Trophoblast cell (in vitro differentiated cells and primary cell): ENCODE measurements at regions not wholly inside any gene's neighbourhood (a gene's known extent, or its start where the extent isn't known, plus 50 kb on each side); places are given as distances from the start of the nearest gene placed in this dataset.

Source experiments
- DNase-seq, 2 donors: peaks; one replicate each; pipeline ENCODE4 v3.0.0-alpha.2; 2016
- H2AFZ ChIP-seq: 2 replicates; pipeline ENCODE4 v1.6.1; 2013; ENCODE audit warnings: low read length, moderate library complexity, mild to moderate bottlenecking; ENCODE audit not compliant: insufficient read depth, poor library complexity
- H2AK5ac ChIP-seq: 2 replicates; pipeline ENCODE4 v1.6.1; 2013; ENCODE audit warnings: mild to moderate bottlenecking, low read length
- H2BK120ac ChIP-seq: 2 replicates; pipeline ENCODE4 v1.6.1; 2013; ENCODE audit warnings: low read length, mild to moderate bottlenecking, moderate library complexity; ENCODE audit not compliant: insufficient read depth, poor library complexity
- H2BK12ac ChIP-seq: 2 replicates; pipeline ENCODE4 v1.6.1; 2013; ENCODE audit warnings: mild to moderate bottlenecking, low read length, moderate library complexity
- H2BK5ac ChIP-seq: 2 replicates; pipeline ENCODE4 v1.6.1; 2013; ENCODE audit warnings: low read length, low read depth, moderate library complexity, mild to moderate bottlenecking; ENCODE audit not compliant: poor library complexity
- H3K14ac ChIP-seq: 2 replicates; pipeline ENCODE4 v1.6.1; 2013; ENCODE audit warnings: mild to moderate bottlenecking, low read length
- H3K18ac ChIP-seq: 2 replicates; pipeline ENCODE4 v1.6.1; 2013; ENCODE audit warnings: mild to moderate bottlenecking, low read length
- H3K23ac ChIP-seq: 2 replicates; pipeline ENCODE4 v1.6.1; 2013; ENCODE audit warnings: low read length
- H3K27ac ChIP-seq: 2 replicates; pipeline ENCODE4 v1.5.1; 2013; ENCODE audit warnings: low read depth, mild to moderate bottlenecking, inconsistent platforms, low read length, moderate library complexity
- H3K27me3 ChIP-seq: 2 replicates; pipeline ENCODE4 v1.6.1; 2013; ENCODE audit warnings: inconsistent platforms, mild to moderate bottlenecking, low read length, moderate library complexity; ENCODE audit not compliant: insufficient read depth
- H3K36me3 ChIP-seq, 2 experiments: 1 replicate in 1 of 2; 2 replicates in 1 of 2; pipeline ENCODE4 v1.6.1; 2013; ENCODE audit warnings: low read length in 2 of 2, mild to moderate bottlenecking in 2 of 2, moderate library complexity in 1 of 2; ENCODE audit not compliant: insufficient read depth in 2 of 2, control insufficient read depth in 1 of 2
- H3K4ac ChIP-seq: 2 replicates; pipeline ENCODE4 v1.6.1; 2013; ENCODE audit warnings: low read depth, mild to moderate bottlenecking, low read length, moderate library complexity
- H3K4me1 ChIP-seq, 2 experiments: 1 replicate in 1 of 2; 2 replicates in 1 of 2; pipeline ENCODE4 v1.6.1; 2013; ENCODE audit warnings: low read length in 2 of 2, mild to moderate bottlenecking in 2 of 2, moderate library complexity in 1 of 2; ENCODE audit not compliant: insufficient read depth in 2 of 2, control insufficient read depth in 1 of 2
- H3K4me2 ChIP-seq: 2 replicates; pipeline ENCODE4 v1.6.1; 2013; ENCODE audit warnings: inconsistent platforms, mild to moderate bottlenecking, low read length, moderate library complexity
- H3K4me3 ChIP-seq: 2 replicates; pipeline ENCODE4 v1.5.1; 2013; ENCODE audit warnings: mild to moderate bottlenecking, low read depth, low read length, inconsistent platforms
- H3K79me1 ChIP-seq: one replicate; pipeline ENCODE4 v1.6.1; 2013; ENCODE audit warnings: low read length
- H3K79me2 ChIP-seq: 2 replicates; pipeline ENCODE4 v1.6.1; 2013; ENCODE audit warnings: low read length, mild to moderate bottlenecking; ENCODE audit not compliant: control insufficient read depth, insufficient read depth, poor library complexity
- H3K9ac ChIP-seq: 2 replicates; pipeline ENCODE4 v1.6.1; 2013; ENCODE audit warnings: mild to moderate bottlenecking, low read length
- H3K9me3 ChIP-seq: 2 replicates; pipeline ENCODE4 v1.6.1; 2013; ENCODE audit warnings: low read depth, mild to moderate bottlenecking, control low read depth, inconsistent platforms, low read length; ENCODE audit not compliant: insufficient read depth
- H4K12ac ChIP-seq: 2 replicates; pipeline ENCODE4 v1.6.1; 2013; ENCODE audit warnings: low read depth, mild to moderate bottlenecking, low read length, moderate library complexity
- H4K8ac ChIP-seq: 2 replicates; pipeline ENCODE4 v1.6.1; 2013; ENCODE audit warnings: low read depth, mild to moderate bottlenecking, low read length, moderate library complexity
- H4K91ac ChIP-seq: one replicate; pipeline ENCODE4 v1.6.1; 2013; ENCODE audit warnings: low read depth, mild to moderate bottlenecking, low read length, moderate library complexity
- WGBS: extraction: QIAGEN DNeasy Blood & Tissue Kit; methylation state at CpG from one replicate; pipeline ENCODE4 v1.1.7; 2013; ENCODE audit warnings: missing lambda C conversion rate; ENCODE audit not compliant: insufficient read length, insufficient coverage; ENCODE audit errors: extremely low coverage; 5-methylcytosine and 5-hydroxymethylcytosine counted together

DNA sequence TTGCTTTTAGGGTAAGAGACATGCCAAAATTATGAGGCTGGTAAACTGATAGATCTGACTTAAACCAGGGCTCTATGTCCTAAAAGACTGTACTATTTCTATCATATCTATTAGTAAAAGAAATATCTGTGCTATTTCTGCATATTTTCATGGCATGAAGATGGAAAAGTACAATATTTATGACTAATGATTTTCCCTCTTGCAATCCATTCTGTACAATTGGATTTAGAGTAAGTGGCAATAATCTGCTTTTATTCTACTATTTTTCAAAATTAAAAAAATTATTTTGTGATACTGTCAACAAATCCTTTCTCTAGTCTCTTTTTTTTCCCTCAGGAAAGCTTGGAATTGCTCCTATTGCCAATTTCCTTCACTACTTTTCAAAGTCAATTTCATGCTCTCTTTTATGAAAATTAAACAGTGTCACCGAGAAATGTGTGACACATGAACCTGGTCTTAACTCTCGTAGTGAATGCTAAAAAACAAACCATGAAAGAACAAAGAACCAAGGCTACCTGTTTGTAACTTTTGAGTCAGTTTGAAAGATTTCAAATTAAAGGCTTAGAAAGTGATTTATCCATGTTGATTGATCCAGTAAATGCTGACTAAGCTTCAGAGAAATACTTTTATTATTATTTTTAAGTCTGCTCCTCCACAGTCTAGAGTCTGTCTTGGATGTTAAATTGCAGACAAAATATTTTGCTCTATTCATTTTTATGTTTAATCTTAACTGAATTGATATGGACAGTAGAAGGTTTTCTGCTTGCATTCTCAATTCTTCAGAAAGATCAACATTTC lies 262.7 kb upstream of the CHRM2 start:
- Histone ChIP-seq H3K79me1 (no peaks in the 10 kb centered on the region), H2BK120ac (no peak overlapping the region), H3K14ac (no peak overlapping the region), H3K79me2 (no peaks in the 10 kb centered on the region), H3K9me3 (no peaks in the 10 kb centered on the region), H3K27me3 (no peaks in the 10 kb centered on the region), H2BK5ac (no peak overlapping the region), H3K27ac (no peak overlapping the region), H3K23ac (no peak overlapping the region), H4K8ac (no peak overlapping the region), H2BK12ac (no peak overlapping the region), H3K4me3 (no peak overlapping the region), H2AK5ac (no peak overlapping the region), H4K12ac (no peak overlapping the region), H3K9ac (no peak overlapping the region), H3K4me2 (no peak overlapping the region), H3K4me1 (no peaks in the 10 kb centered on the region), H3K36me3 (no peaks in the 10 kb centered on the region), H3K4ac (no peak overlapping the region), H2AFZ (no peak overlapping the region), H4K91ac (no peak overlapping the region), H3K18ac (no peak overlapping the region)
- no CpG with 5 or more reads among the region's 2 CpGs for WGBS
- no peak for DNase-seq

DNA sequence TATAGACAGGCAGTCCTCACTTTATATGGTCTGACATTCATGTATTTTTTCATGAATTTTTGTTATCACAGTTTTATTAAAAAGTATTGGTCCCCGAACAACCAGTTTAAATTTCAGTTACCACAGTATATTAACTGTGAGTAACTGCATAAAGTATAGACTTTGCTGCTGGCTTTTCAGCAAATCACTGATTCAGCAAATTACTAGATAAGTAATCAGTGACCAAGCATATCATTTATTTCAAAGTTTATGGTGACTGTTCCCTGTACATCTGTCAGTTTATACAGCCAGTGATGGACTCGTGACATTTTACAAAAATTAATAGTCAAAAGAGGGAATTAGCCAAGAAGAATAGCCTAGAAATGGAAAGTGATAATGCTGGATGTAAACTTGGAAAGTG lies 266.7 kb upstream of the CHRM2 start:
- H2BK120ac ChIP-seq = no peak overlapping the region
- H3K14ac ChIP-seq = no peak overlapping the region
- H4K12ac ChIP-seq = no peak overlapping the region
- no peak for DNase-seq
- H3K79me1 ChIP-seq = no peaks in the 10 kb centered on the region
- H3K4ac ChIP-seq = no peak overlapping the region
- H3K27ac ChIP-seq = no peak overlapping the region
- H3K27me3 ChIP-seq = no peaks in the 10 kb centered on the region
- no peak overlapping the region for H4K8ac ChIP-seq
- no peak overlapping the region for H2BK12ac ChIP-seq
- no peak overlapping the region for H4K91ac ChIP-seq
- no peaks in the 10 kb centered on the region for H3K4me1 ChIP-seq
- H2AFZ ChIP-seq = no peak overlapping the region
- no peak overlapping the region for H3K9ac ChIP-seq
- WGBS = no CpG with 5 or more reads among the region's 2 CpGs
- no peak overlapping the region for H3K23ac ChIP-seq
- no peaks in the 10 kb centered on the region for H3K36me3 ChIP-seq
- H2AK5ac ChIP-seq = no peak overlapping the region
- H3K4me2 ChIP-seq = no peak overlapping the region
- H3K4me3 ChIP-seq = no peak overlapping the region
- H3K18ac ChIP-seq = no peak overlapping the region
- H3K9me3 ChIP-seq = no peaks in the 10 kb centered on the region
- no peak overlapping the region for H2BK5ac ChIP-seq
- no peaks in the 10 kb centered on the region for H3K79me2 ChIP-seq

DNA sequence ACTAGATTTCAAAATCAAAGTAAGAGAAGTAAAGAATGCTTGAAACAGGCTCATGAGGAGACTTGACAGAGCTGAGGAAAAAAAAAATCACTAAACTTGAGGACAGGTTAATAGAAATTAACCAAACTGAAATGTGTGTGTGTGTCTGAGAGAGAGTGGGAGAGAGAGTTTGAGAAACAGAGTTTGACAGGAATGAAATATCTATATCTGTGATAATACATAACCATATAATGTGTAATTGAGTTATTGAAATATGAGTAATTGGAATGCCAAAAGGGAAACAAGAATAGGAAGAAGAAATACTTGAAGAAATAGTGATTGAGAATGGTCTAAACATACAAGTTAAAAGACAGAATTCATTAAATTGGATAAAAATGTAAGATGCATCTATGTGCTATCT lies 268.0 kb upstream of the CHRM2 start:
- no peak overlapping the region for H3K27ac ChIP-seq
- H3K27me3 ChIP-seq = no peaks in the 10 kb centered on the region
- H2AK5ac ChIP-seq = no peak overlapping the region
- no peak overlapping the region for H2AFZ ChIP-seq
- no peak overlapping the region for H3K18ac ChIP-seq
- H4K8ac ChIP-seq = no peak overlapping the region
- H3K79me1 ChIP-seq = no peaks in the 10 kb centered on the region
- H3K14ac ChIP-seq = no peak overlapping the region
- no peak overlapping the region for H2BK120ac ChIP-seq
- no peaks in the 10 kb centered on the region for H3K9me3 ChIP-seq
- H3K4me1 ChIP-seq = no peaks in the 10 kb centered on the region
- H3K4ac ChIP-seq = no peak overlapping the region
- H2BK12ac ChIP-seq = no peak overlapping the region
- no peak overlapping the region for H4K91ac ChIP-seq
- H3K79me2 ChIP-seq = no peaks in the 10 kb centered on the region
- H3K23ac ChIP-seq = no peak overlapping the region
- no peak overlapping the region for H3K4me2 ChIP-seq
- no peak overlapping the region for H2BK5ac ChIP-seq
- no peak overlapping the region for H4K12ac ChIP-seq
- no peak overlapping the region for H3K9ac ChIP-seq
- H3K4me3 ChIP-seq = no peak overlapping the region
- no peaks in the 10 kb centered on the region for H3K36me3 ChIP-seq
- DNase-seq = no peak

GRCh38 chr7:136594739-136595144 lies 273.7 kb upstream of the CHRM2 start:
- no peak overlapping the region for H3K4me3 ChIP-seq
- no peaks in the 10 kb centered on the region for H3K9me3 ChIP-seq
- no peak overlapping the region for H3K14ac ChIP-seq
- no peaks in the 10 kb centered on the region for H3K4me1 ChIP-seq
- no peak overlapping the region for H2BK5ac ChIP-seq
- H3K79me2 ChIP-seq = no peaks in the 10 kb centered on the region
- H3K4ac ChIP-seq = no peak overlapping the region
- no peak overlapping the region for H2BK120ac ChIP-seq
- no peak overlapping the region for H4K8ac ChIP-seq
- no peak overlapping the region for H2AFZ ChIP-seq
- no peak overlapping the region for H2BK12ac ChIP-seq
- H2AK5ac ChIP-seq = no peak overlapping the region
- H3K36me3 ChIP-seq = no peaks in the 10 kb centered on the region
- H3K27me3 ChIP-seq = no peaks in the 10 kb centered on the region
- no peak overlapping the region for H4K12ac ChIP-seq
- H4K91ac ChIP-seq = no peak overlapping the region
- no peaks in the 10 kb centered on the region for H3K79me1 ChIP-seq
- H3K23ac ChIP-seq = no peak overlapping the region
- WGBS = no CpG with 5 or more reads among the region's 1 CpG
- H3K27ac ChIP-seq = no peak overlapping the region
- no peak overlapping the region for H3K9ac ChIP-seq
- no peak overlapping the region for H3K4me2 ChIP-seq
- no peak overlapping the region for H3K18ac ChIP-seq
- no peak for DNase-seq
